Kidney (tissue), 13 donors: ENCODE measurements at regions not wholly inside any gene's neighbourhood (a gene's known extent, or its start where the extent isn't known, plus 50 kb on each side); places are given as distances from the start of the nearest gene placed in this dataset.

ENCODE experiments used
- DNase-seq, 5 donors: peaks; one replicate each; pipeline ENCODE4 v3.0.0-alpha.2; 2013 to 2020
- FAIRE-seq: peaks from 2 replicates; lab custom pipeline; 2012; peaks lifted over from hg19 to GRCh38; lab: Jason Lieb, UNC
- H3K27ac ChIP-seq, 2 donors: one replicate each; pipeline ENCODE4 v1.7.0; 2013; ENCODE audit warnings: low read depth in 2 of 2, low read length in 2 of 2, inconsistent platforms in 1 of 2
- H3K27me3 ChIP-seq: one replicate; pipeline ENCODE4 v1.7.1; 2013; ENCODE audit warnings: low read length, inconsistent platforms; ENCODE audit not compliant: control insufficient read depth, insufficient read depth
- H3K36me3 ChIP-seq, 3 donors: one replicate each; pipeline versions ENCODE4 v1.7.0 to v1.7.1; 2013; ENCODE audit warnings: low read length in 3 of 3, control low read depth in 1 of 3, inconsistent platforms in 1 of 3; ENCODE audit not compliant: insufficient read depth in 3 of 3, control insufficient read depth in 2 of 3
- H3K4me1 ChIP-seq, 3 donors: one replicate each; pipeline versions ENCODE4 v1.7.0 to v1.7.1; 2013; ENCODE audit warnings: low read length in 3 of 3, inconsistent platforms in 1 of 3, low read depth in 1 of 3; ENCODE audit not compliant: control insufficient read depth in 2 of 3, insufficient read depth in 2 of 3
- H3K4me3 ChIP-seq, 3 donors: one replicate each; pipeline versions ENCODE4 v1.7.0 to v1.8.1; 2013; ENCODE audit warnings: low read length in 3 of 3, control low read depth in 1 of 3, inconsistent platforms in 1 of 3
- H3K9ac ChIP-seq, 3 donors: one replicate each; pipeline versions ENCODE4 v1.7.0 to v1.7.1; 2013; ENCODE audit warnings: low read length in 3 of 3, control low read depth in 1 of 3, inconsistent platforms in 1 of 3
- H3K9me3 ChIP-seq, 3 donors: one replicate each; pipeline versions ENCODE4 v1.7.0 to v1.7.1; 2013; ENCODE audit warnings: low read length in 3 of 3, control low read depth in 1 of 3, inconsistent platforms in 1 of 3; ENCODE audit not compliant: control insufficient read depth in 2 of 3, insufficient read depth in 1 of 3
- intact Hi-C: fragments of 100-400 bp; cut with DNase I; formaldehyde crosslinking; loops from one replicate; pipeline ENCODE4 v1.11.1; 2022
- TF ChIP-seq, protein P1 (sequence below): IDR thresholded peaks from 3 replicates; pipeline ENCODE4 v1.5.1; 2012; ENCODE audit warnings: mild to moderate bottlenecking, moderate library complexity, borderline replicate concordance; ENCODE audit not compliant: insufficient read depth; ENCODE audit errors: extremely low read depth
- donor health status: control.
- donor health status: control.
- donor health status: control.
- donor health status: control.
- donor health status: control.
- donor health status: DM: yes; HTN: yes; CAD: no.
- donor health status: Normal renal cell carcinoma (clear cell type).

- no peak overlapping the region for H3K27ac ChIP-seq
- FAIRE-seq: no peak
Observed at GRCh38 chr5:12214267-12215015, 310.2 kb upstream of the CTNND2 start.

GRCh38 chr5:12208366-12209100, 304.3 kb upstream of the CTNND2 start:
- intact Hi-C loops: no loop called here
- FAIRE-seq (no peak), DNase-seq (no peak)
- Histone ChIP-seq H3K27ac (no peak overlapping the region), H3K27me3 (no peaks in the 10 kb centered on the region), H3K36me3 (no peaks in the 10 kb centered on the region), H3K4me1 (no peaks in the 10 kb centered on the region), H3K4me3 (no peak overlapping the region), H3K9me3 (peaks cover 0 to 4% (median 2%) of the 10 kb centered on the region in 3 donors), H3K9ac (no peak overlapping the region)
- TF ChIP-seq, protein P1, sequence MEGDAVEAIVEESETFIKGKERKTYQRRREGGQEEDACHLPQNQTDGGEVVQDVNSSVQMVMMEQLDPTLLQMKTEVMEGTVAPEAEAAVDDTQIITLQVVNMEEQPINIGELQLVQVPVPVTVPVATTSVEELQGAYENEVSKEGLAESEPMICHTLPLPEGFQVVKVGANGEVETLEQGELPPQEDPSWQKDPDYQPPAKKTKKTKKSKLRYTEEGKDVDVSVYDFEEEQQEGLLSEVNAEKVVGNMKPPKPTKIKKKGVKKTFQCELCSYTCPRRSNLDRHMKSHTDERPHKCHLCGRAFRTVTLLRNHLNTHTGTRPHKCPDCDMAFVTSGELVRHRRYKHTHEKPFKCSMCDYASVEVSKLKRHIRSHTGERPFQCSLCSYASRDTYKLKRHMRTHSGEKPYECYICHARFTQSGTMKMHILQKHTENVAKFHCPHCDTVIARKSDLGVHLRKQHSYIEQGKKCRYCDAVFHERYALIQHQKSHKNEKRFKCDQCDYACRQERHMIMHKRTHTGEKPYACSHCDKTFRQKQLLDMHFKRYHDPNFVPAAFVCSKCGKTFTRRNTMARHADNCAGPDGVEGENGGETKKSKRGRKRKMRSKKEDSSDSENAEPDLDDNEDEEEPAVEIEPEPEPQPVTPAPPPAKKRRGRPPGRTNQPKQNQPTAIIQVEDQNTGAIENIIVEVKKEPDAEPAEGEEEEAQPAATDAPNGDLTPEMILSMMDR: no peak

More at GRCh38 chr5:12214267-12215015, 310.2 kb upstream of the CTNND2 start:
- intact Hi-C loops: no loop called here
- H3K27me3 ChIP-seq: no peaks in the 10 kb centered on the region
- H3K9ac ChIP-seq: no peak overlapping the region
- no peaks in the 10 kb centered on the region for H3K4me1 ChIP-seq
- H3K4me3 ChIP-seq: no peak overlapping the region
- peaks cover 0 to 3% (median 0%) of the 10 kb centered on the region in 3 donors for H3K9me3 ChIP-seq
- no peak for DNase-seq
- H3K36me3 ChIP-seq: no peaks in the 10 kb centered on the region
- TF ChIP-seq, protein P1: no peak

DNA sequence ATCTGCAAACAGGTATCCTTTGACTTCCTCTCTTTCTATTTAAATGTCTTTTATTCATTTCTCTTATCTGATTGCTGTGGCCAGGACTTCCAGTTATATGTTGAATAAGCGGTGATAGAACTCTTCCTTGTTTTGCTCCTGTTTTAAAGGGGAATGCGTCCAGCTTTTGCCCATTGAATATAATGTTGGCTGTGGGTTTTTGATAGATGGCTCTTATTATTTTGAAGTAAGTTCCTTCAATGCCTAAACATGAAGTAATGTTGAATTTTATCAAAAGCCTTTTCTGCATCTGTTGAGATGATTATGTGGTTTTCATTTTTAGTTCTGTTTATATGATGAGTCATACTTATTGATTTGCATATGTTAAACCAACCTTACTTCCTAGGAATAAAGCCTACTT, 300.5 kb upstream of the CTNND2 start:
- intact Hi-C loops: no loop called here
- Histone ChIP-seq H3K4me1 (no peaks in the 10 kb centered on the region), H3K4me3 (no peak overlapping the region), H3K36me3 (no peaks in the 10 kb centered on the region), H3K9ac (no peak overlapping the region), H3K27ac (no peak overlapping the region), H3K9me3 (peaks cover 0 to 4% (median 2%) of the 10 kb centered on the region in 3 donors), H3K27me3 (no peaks in the 10 kb centered on the region)
- FAIRE-seq (no peak), DNase-seq (no peak)
- TF ChIP-seq, protein P1: no peak
